ENCODE measurements at regions not wholly inside any gene's neighbourhood (a gene's known extent, or its start where the extent isn't known, plus 50 kb on each side); places are given as distances from the start of the nearest gene placed in this dataset.

DNA sequence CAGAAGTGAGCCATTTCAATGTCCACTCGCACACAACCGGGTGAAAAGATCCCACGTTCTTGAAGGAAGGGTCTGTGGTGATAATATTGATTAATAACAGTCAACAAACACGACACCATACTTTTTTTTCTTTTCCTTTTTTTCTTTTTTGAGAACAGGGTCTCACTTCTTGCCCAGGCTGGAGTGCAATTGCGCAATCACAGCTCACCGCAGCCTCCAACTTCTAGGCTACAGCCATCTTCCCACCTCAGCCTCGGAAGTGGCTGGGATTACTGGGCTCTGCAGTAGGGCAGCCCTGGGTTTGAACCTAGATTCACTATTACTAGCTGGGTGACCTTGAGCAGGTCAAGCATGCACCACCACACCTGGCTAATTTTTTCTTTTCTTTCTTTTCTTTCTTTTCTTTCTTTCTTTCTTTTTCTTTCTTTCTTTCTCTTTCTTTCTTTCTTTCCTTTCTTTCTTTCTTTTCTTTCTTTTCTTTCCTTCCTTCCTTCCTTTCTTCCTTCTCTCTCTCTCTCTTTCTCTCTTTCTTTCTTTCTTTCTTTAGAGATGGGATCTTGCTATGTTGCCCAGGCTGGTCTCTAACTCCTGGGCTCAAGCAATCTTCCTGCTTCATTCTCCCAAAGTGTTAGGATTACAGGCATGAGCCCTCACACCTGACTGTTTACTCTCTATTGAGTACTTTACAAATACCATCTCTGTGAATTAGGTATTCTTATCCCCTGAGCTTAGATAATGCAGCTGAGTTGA lies 123.9 kb downstream of the SNX5 start:
- no peak for FAIRE-seq
- Histone ChIP-seq H3K4me3 (ENCODE audit: low read depth, low read length) (no peak overlapping the region), H3K27me3 (ENCODE audit: control insufficient read depth, insufficient read depth, low read length) (no peaks in the 10 kb centered on the region), H3K36me3 (ENCODE audit: control insufficient read depth, insufficient read depth, low read length) (no peaks in the 10 kb centered on the region)
- TF ChIP-seq, protein P1, sequence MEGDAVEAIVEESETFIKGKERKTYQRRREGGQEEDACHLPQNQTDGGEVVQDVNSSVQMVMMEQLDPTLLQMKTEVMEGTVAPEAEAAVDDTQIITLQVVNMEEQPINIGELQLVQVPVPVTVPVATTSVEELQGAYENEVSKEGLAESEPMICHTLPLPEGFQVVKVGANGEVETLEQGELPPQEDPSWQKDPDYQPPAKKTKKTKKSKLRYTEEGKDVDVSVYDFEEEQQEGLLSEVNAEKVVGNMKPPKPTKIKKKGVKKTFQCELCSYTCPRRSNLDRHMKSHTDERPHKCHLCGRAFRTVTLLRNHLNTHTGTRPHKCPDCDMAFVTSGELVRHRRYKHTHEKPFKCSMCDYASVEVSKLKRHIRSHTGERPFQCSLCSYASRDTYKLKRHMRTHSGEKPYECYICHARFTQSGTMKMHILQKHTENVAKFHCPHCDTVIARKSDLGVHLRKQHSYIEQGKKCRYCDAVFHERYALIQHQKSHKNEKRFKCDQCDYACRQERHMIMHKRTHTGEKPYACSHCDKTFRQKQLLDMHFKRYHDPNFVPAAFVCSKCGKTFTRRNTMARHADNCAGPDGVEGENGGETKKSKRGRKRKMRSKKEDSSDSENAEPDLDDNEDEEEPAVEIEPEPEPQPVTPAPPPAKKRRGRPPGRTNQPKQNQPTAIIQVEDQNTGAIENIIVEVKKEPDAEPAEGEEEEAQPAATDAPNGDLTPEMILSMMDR (IDR thresholded peaks at IDR 0.05; ENCODE audit: insufficient read depth, low read length, severe bottlenecking): no peak
- DNase-seq (ENCODE audit: low read depth): no peak

DNA sequence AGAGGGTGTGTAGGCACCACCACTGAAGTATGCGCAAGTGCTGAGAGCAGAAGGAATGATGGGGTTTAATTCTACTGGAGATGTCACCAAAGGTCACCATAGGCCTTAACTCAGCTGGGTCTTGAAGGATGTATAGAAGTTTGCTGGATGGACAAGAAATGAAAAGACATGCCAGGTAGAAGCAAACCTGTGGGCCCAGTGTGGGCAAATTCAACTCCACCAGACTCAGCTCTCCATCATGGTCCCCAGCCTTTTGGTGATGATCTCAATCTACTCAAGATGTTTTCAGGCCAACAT lies 124.5 kb downstream of the SNX5 start:
- TF ChIP-seq, protein P1 (IDR thresholded peaks at IDR 0.05; ENCODE audit: insufficient read depth, low read length, severe bottlenecking): no peak
- FAIRE-seq: no peak
- Histone ChIP-seq H3K27me3 (ENCODE audit: control insufficient read depth, insufficient read depth, low read length) (no peaks in the 10 kb centered on the region), H3K4me3 (ENCODE audit: low read depth, low read length) (no peak overlapping the region), H3K36me3 (ENCODE audit: control insufficient read depth, insufficient read depth, low read length) (no peaks in the 10 kb centered on the region)
- DNase-seq (ENCODE audit: low read depth): no peak

DNA sequence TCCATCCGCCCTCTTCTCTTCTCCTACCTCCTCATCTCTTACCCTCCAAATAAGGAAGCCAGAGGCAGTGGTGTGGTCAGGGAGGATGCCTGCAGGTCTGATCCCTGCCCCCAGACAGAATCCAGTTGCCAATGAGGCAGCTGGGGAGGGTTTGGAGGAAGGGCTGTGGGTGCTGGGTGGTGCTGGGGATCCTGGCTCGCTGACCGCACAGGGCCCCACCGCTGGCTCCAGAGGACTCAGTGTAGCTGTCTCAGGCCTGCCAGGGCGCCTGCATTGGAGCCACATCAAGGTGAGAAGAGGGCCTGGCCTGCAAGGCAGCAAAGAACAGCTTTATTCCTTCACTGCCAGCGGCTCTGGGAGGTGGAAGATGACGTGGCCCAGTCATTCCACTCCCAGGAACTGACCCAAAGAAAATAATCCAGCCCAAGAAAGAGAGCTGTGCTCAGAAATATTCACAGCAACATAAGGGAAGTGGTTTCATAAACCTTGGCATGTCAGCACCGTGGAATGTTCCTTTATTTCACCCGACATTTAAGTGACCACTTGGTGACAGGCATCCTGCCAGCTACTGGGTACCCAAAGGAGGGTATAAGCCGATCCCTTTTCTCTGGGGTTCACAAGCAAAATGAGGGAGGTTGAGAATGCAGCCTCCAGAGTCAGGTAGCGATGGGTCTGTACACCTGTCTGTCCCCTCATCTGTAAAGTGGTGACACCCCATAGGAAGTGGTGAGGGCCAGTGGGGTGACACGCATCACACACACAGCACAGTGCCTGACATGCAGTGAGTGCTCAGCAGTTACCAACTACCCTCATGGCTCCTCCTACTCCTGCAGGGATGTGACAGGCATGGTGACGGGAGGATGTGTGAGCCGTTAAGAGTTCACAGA lies 125.1 kb downstream of the SNX5 start:
- FAIRE-seq: no peak
- H3K27me3 ChIP-seq (ENCODE audit: control insufficient read depth, insufficient read depth, low read length): no peaks in the 10 kb centered on the region
- H3K36me3 ChIP-seq (ENCODE audit: control insufficient read depth, insufficient read depth, low read length): no peaks in the 10 kb centered on the region
- DNase-seq (ENCODE audit: low read depth): peak; percentile 64
- TF ChIP-seq, protein P1 (IDR thresholded peaks at IDR 0.05; ENCODE audit: insufficient read depth, low read length, severe bottlenecking): no peak
- no peak overlapping the region for H3K4me3 ChIP-seq (ENCODE audit: low read depth, low read length)

DNA sequence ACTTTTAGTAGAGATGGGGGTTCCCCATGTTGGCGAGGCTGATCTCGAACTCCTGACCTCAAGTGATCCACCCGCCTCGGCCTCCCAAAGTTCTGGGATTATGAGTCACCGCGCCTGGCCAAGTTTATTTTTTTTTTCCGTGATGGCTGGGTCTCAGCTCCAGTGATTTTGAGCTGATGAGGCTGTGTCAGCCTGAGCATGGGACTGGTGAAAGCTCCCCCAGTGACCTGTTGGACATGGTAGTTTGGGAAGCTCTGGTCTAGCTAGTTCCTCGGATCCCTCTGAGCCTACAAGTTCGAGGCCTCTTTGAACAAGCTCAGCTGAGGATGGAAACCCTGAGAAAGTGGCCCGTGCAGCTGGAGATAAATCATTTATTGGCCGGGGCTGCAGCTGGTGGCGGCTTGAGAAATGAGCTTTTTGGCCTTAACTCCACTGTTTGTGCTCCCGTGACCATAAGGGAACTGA lies 126.8 kb downstream of the SNX5 start:
- Histone ChIP-seq H3K27me3 (ENCODE audit: control insufficient read depth, insufficient read depth, low read length) (no peaks in the 10 kb centered on the region), H3K4me3 (ENCODE audit: low read depth, low read length) (no peak overlapping the region), H3K36me3 (ENCODE audit: control insufficient read depth, insufficient read depth, low read length) (no peaks in the 10 kb centered on the region)
- no peak for DNase-seq (ENCODE audit: low read depth)
- TF ChIP-seq, protein P1 (IDR thresholded peaks at IDR 0.05; ENCODE audit: insufficient read depth, low read length, severe bottlenecking): no peak
- no peak for FAIRE-seq

DNA sequence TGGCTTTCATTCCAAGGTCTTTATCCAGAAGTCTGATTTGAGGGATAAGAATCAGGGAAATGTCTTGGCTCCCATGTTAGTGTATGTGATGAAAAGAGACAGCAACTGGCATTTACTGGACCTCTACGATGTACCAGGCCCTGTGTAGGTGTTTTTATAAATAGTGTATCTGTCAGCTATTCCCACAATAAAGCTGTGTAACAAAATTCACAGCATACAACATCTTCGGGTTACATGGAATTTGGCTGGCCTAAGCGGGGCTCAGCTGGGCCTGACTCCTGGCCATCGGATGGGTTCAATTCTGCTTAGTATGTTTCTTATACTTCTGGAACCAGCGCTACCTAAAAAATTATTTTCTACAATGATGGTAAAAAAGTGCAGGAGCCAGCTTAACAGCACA lies 128.2 kb downstream of the SNX5 start:
- Histone ChIP-seq H3K4me3 (ENCODE audit: low read depth, low read length) (no peak overlapping the region), H3K27me3 (ENCODE audit: control insufficient read depth, insufficient read depth, low read length) (no peaks in the 10 kb centered on the region), H3K36me3 (ENCODE audit: control insufficient read depth, insufficient read depth, low read length) (no peaks in the 10 kb centered on the region)
- TF ChIP-seq, protein P1 (IDR thresholded peaks at IDR 0.05; ENCODE audit: insufficient read depth, low read length, severe bottlenecking): no peak
- FAIRE-seq (peak; percentile 92), DNase-seq (ENCODE audit: low read depth) (no peak)

Data from bronchial epithelial cell (primary cell).